Bronchial epithelial cell (primary cell): ENCODE measurements at regions not wholly inside any gene's neighbourhood (a gene's known extent, or its start where the extent isn't known, plus 50 kb on each side); places are given as distances from the start of the nearest gene placed in this dataset.
"Not testable (repeated sequence)": the region's sequence is repeated elsewhere in the genome, so short reads cannot be mapped to it uniquely, and the experiment has no call there.

Experiments
- DNase-seq: peaks from one replicate; pipeline ENCODE4 v3.0.0-alpha.2; 2010; ENCODE audit warnings: low read depth
- FAIRE-seq: peaks from 2 replicates; lab custom pipeline; 2011; peaks lifted over from hg19 to GRCh38; lab: Jason Lieb, UNC
- H3K27me3 ChIP-seq: 2 replicates; pipeline ENCODE4 v1.5.1; 2011; ENCODE audit warnings: low read length; ENCODE audit not compliant: control insufficient read depth, insufficient read depth
- H3K36me3 ChIP-seq: 2 replicates; pipeline ENCODE4 v1.5.1; 2011; ENCODE audit warnings: low read length; ENCODE audit not compliant: control insufficient read depth, insufficient read depth
- H3K4me3 ChIP-seq: 2 replicates; pipeline ENCODE4 v1.5.1; 2011; ENCODE audit warnings: mild to moderate bottlenecking, low read depth, low read length, control low read depth
- CTCF ChIP-seq: IDR thresholded peaks from 2 replicates; pipeline ENCODE4 v1.5.1; 2011; ENCODE audit warnings: mild to moderate bottlenecking, moderate library complexity, low read length, control low read depth, inconsistent platforms; ENCODE audit not compliant: insufficient read depth, severe bottlenecking

DNA sequence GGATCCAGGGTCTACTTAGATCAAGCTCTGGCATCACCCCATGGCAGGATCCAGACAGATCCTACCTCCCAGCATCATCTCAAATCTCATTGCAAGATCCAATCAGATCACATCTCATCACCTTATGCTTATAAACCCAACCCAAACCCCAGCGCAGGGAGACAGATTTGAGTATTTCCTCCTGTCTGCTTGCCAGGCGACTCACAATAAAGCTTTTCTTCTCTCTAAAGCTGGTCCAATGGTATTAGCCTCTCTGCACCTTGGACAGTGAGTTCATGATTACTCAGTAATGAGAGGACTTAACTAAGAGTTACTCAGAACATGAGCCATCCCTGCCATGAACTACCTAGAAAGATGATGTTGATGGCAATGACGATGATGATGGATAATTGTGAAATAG, 281.7 kb downstream of the CEP170 start:
- not testable (repeated sequence) for FAIRE-seq, H3K36me3 ChIP-seq, H3K27me3 ChIP-seq, H3K4me3 ChIP-seq
- peak; percentile 62 for DNase-seq

- H3K4me3 ChIP-seq: no peak overlapping the region
- FAIRE-seq (no peak), DNase-seq (no peak)
- no peaks in the 10 kb centered on the region for H3K27me3 ChIP-seq
- H3K36me3 ChIP-seq: no peaks in the 10 kb centered on the region
- TF ChIP-seq CTCF: no peak
Observed at GRCh38 chr1:242966892-242967291, 288.2 kb downstream of the CEP170 start.

DNA sequence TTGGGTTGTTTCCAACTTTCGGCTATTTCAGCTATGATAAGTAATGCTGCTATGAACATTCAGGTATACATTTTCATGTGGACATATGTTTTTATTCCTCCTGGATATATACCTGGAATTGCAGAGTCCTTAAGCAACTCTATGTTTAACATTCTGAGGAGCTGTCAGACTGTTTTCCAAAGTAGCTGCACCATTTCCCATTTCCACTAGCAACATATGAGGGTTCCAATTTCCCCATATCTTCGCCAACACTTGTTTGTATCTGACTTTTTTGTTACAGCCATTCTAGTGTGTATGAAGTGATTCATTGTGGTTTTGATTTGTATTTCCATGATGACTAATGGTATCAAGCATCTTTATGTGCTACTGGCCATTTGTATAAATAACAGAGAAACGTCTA, 295.7 kb downstream of the CEP170 start:
- peak; percentile 28 for FAIRE-seq
- not testable (repeated sequence) for DNase-seq, H3K36me3 ChIP-seq, H3K4me3 ChIP-seq, H3K27me3 ChIP-seq

- not testable (repeated sequence) for FAIRE-seq, DNase-seq
Observed at GRCh38 chr1:242954945-242955344, 300.1 kb downstream of the CEP170 start.

GRCh38 chr1:242946206-242946605, 308.9 kb downstream of the CEP170 start:
- Histone ChIP-seq H3K4me3 (no peak overlapping the region), H3K27me3 (no peaks in the 10 kb centered on the region), H3K36me3 (no peaks in the 10 kb centered on the region)
- TF ChIP-seq CTCF: no peak
- DNase-seq (no peak), FAIRE-seq (no peak)

More at GRCh38 chr1:242954945-242955344, 300.1 kb downstream of the CEP170 start:
- H3K27me3 ChIP-seq, H3K4me3 ChIP-seq, H3K36me3 ChIP-seq: not testable (repeated sequence)

GRCh38 chr1:242936725-242937124, 318.4 kb downstream of the CEP170 start:
- not testable (repeated sequence) for H3K4me3 ChIP-seq, H3K27me3 ChIP-seq, H3K36me3 ChIP-seq, FAIRE-seq, DNase-seq

GRCh38 chr1:242924717-242925116, 330.4 kb downstream of the CEP170 start:
- not testable (repeated sequence) for H3K4me3 ChIP-seq, H3K36me3 ChIP-seq, H3K27me3 ChIP-seq, DNase-seq, FAIRE-seq

DNA sequence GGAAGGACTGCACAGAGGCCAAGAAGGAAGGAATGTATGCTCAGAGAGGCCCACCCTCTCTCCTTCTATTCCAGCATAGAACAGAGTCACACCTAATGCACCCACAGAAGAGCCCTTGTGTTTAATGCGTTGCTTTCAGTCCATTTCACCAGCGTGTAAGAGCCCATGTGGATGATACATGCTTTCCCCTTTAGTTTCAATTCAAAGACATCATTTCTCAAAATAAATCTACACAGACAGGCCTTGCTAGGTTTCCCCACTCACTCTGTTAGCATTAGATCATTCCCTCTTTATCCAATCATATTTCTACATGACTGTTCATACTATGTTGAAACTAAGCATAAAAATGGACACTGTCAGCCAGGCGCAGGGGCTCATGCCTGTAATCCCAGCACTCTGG, 331.5 kb downstream of the CEP170 start:
- not testable (repeated sequence) for DNase-seq, H3K4me3 ChIP-seq, H3K27me3 ChIP-seq, H3K36me3 ChIP-seq, FAIRE-seq

GRCh38 chr1:242914729-242915128, 340.4 kb downstream of the CEP170 start:
- not testable (repeated sequence) for H3K27me3 ChIP-seq, FAIRE-seq, H3K36me3 ChIP-seq, DNase-seq, H3K4me3 ChIP-seq

GRCh38 chr1:242912855-242913254, 342.2 kb downstream of the CEP170 start:
- not testable (repeated sequence) for H3K4me3 ChIP-seq, H3K27me3 ChIP-seq, FAIRE-seq, DNase-seq, H3K36me3 ChIP-seq

- not testable (repeated sequence) for H3K4me3 ChIP-seq, H3K36me3 ChIP-seq, DNase-seq, H3K27me3 ChIP-seq
- peak; percentile 97 for FAIRE-seq
Observed at GRCh38 chr1:242900558-242900957, 354.5 kb downstream of the CEP170 start.
